SU-DHL-6 (cell line): ENCODE measurements at regions not wholly inside any gene's neighbourhood (a gene's known extent, or its start where the extent isn't known, plus 50 kb on each side); places are given as distances from the start of the nearest gene placed in this dataset.

ENCODE experiments used
- H2AFZ ChIP-seq: fragments of 200-600 bp; sonication (generic); 2 replicates; pipeline ENCODE4 v1.6.1; 2014; ENCODE audit warnings: low read depth, mild to moderate bottlenecking, moderate library complexity, mixed read lengths, antibody characterized with exemption, low read length; ENCODE audit not compliant: severe bottlenecking
- H3F3A ChIP-seq: fragments of 200-600 bp; shearing (Covaris generic); 2 replicates; pipeline ENCODE4 v1.6.0; 2016; ENCODE audit warnings: antibody characterized with exemption, mild to moderate bottlenecking; ENCODE audit not compliant: insufficient read depth
- H3K27ac ChIP-seq: fragments of 200-600 bp; sonication (generic); 2 replicates; pipeline ENCODE4 v1.5.1; 2016; ENCODE audit warnings: low read depth, mild to moderate bottlenecking, low read length, moderate library complexity, mixed read lengths
- H3K27me3 ChIP-seq: fragments of 200-600 bp; sonication (generic), shearing (Covaris generic); 2 replicates; pipeline ENCODE4 v1.6.0; 2014; ENCODE audit warnings: mild to moderate bottlenecking, low read length
- H3K36me3 ChIP-seq: fragments of 200-600 bp; sonication (generic); 2 replicates; pipeline ENCODE4 v1.6.1; 2014; ENCODE audit warnings: mild to moderate bottlenecking, low read length, mixed read lengths
- H3K4me2 ChIP-seq: fragments of 300-600, 200-600 bp; shearing (Covaris generic), sonication (generic); 2 replicates; pipeline ENCODE4 v1.6.0; 2014; ENCODE audit warnings: low read length, low read depth, mild to moderate bottlenecking; ENCODE audit not compliant: poor library complexity, severe bottlenecking
- H3K4me3 ChIP-seq: fragments of 200-600 bp; sonication (generic); 2 replicates; pipeline ENCODE4 v1.5.1; 2014; ENCODE audit warnings: antibody characterized with exemption, low read length, mild to moderate bottlenecking, mixed read lengths; ENCODE audit not compliant: insufficient read depth, poor library complexity, severe bottlenecking
- H3K79me2 ChIP-seq: fragments of 200-600 bp; sonication (generic); 2 replicates; pipeline ENCODE4 v1.6.1; 2014; ENCODE audit warnings: mild to moderate bottlenecking, low read length, moderate library complexity; ENCODE audit not compliant: insufficient read depth
- H3K9ac ChIP-seq: fragments of 200-600 bp; sonication (generic); 2 replicates; pipeline ENCODE4 v1.7.0; 2014; ENCODE audit warnings: mild to moderate bottlenecking, low read length
- H3K9me2 ChIP-seq: fragments of 200-600 bp; sonication (generic); replicated peaks from 2 replicates; pipeline ENCODE4 v1.6.1; 2014; ENCODE audit warnings: low read length; ENCODE audit not compliant: insufficient read depth
- H3K9me3 ChIP-seq: fragments of 200-600 bp; sonication (generic); 2 replicates; pipeline ENCODE4 v1.6.1; 2014; ENCODE audit warnings: low read length, mixed read lengths; ENCODE audit not compliant: insufficient read depth
- H4K20me1 ChIP-seq: fragments of 200-600 bp; sonication (generic); 2 replicates; pipeline ENCODE4 v1.6.1; 2014; ENCODE audit warnings: low read depth, mild to moderate bottlenecking, antibody characterized with exemption, low read length, moderate library complexity, mixed read lengths
- CTCF ChIP-seq: fragments of 200-600 bp; sonication (generic); IDR thresholded peaks from one replicate; pipeline ENCODE4 v1.5.1; 2017; ENCODE audit warnings: antibody characterized with exemption, mild to moderate bottlenecking, low read length, moderate library complexity; ENCODE audit not compliant: insufficient read depth, poor library complexity, severe bottlenecking
- EZH2phosphoT487 ChIP-seq: fragments of 200-600 bp; sonication (generic), shearing (Covaris generic); conservative IDR thresholded peaks from 2 replicates; pipeline ENCODE4 v1.6.1; 2018; ENCODE audit warnings: mild to moderate bottlenecking, antibody characterized with exemption, low read length, moderate library complexity, mixed read lengths

- Histone ChIP-seq H3K79me2 (no peaks in the 10 kb centered on the region), H3K9me3 (no peaks in the 10 kb centered on the region), H3K27me3 (no peaks in the 10 kb centered on the region), H3K9me2 (no peaks in the 10 kb centered on the region), H3K27ac (no peak overlapping the region), H3F3A (no peaks in the 10 kb centered on the region), H3K9ac (no peak overlapping the region), H4K20me1 (no peaks in the 10 kb centered on the region), H3K4me2 (no peak overlapping the region), H3K36me3 (no peaks in the 10 kb centered on the region), H2AFZ (no peak overlapping the region), H3K4me3 (no peak overlapping the region)
- no peak for TF ChIP-seq CTCF
- no peak for TF ChIP-seq EZH2phosphoT487
Observed at GRCh38 chr6:1540864-1541521, 68.7 kb upstream of the FOXC1 start.

- Histone ChIP-seq H3K27ac (no peak overlapping the region), H3K9me2 (no peaks in the 10 kb centered on the region), H3F3A (no peaks in the 10 kb centered on the region), H3K79me2 (no peaks in the 10 kb centered on the region), H3K36me3 (no peaks in the 10 kb centered on the region), H3K9me3 (no peaks in the 10 kb centered on the region), H3K4me2 (no peak overlapping the region), H3K27me3 (no peaks in the 10 kb centered on the region), H3K4me3 (no peak overlapping the region), H2AFZ (no peak overlapping the region), H3K9ac (no peak overlapping the region), H4K20me1 (no peaks in the 10 kb centered on the region)
- no peak for TF ChIP-seq CTCF
- no peak for TF ChIP-seq EZH2phosphoT487
Observed at GRCh38 chr6:1542335-1542734, 67.4 kb upstream of the FOXC1 start.

- TF ChIP-seq CTCF (no peak), EZH2phosphoT487 (no peak)
- H3K9ac ChIP-seq, result no peak overlapping the region
- H3K9me3 ChIP-seq, result no peaks in the 10 kb centered on the region
- no peak overlapping the region for H3K4me2 ChIP-seq
- no peaks in the 10 kb centered on the region for H3K79me2 ChIP-seq
- H4K20me1 ChIP-seq, result no peaks in the 10 kb centered on the region
- no peaks in the 10 kb centered on the region for H3F3A ChIP-seq
- H3K9me2 ChIP-seq, result no peaks in the 10 kb centered on the region
- H3K27me3 ChIP-seq, result no peaks in the 10 kb centered on the region
- H3K27ac ChIP-seq, result no peak overlapping the region
- no peak overlapping the region for H3K4me3 ChIP-seq
- H3K36me3 ChIP-seq, result no peaks in the 10 kb centered on the region
- H2AFZ ChIP-seq, result no peak overlapping the region
Observed at GRCh38 chr6:1542764-1543163, 67.0 kb upstream of the FOXC1 start.
